Fibroblast of the conjunctiva (primary cell): ENCODE measurements at regions not wholly inside any gene's neighbourhood (a gene's known extent, or its start where the extent isn't known, plus 50 kb on each side); places are given as distances from the start of the nearest gene placed in this dataset.
"Not testable (repeated sequence)": the region's sequence is repeated elsewhere in the genome, so short reads cannot be mapped to it uniquely, and the experiment has no call there.

ENCODE experiments used
- DNase-seq: peaks from one replicate; pipeline ENCODE4 v3.0.0-alpha.2; 2010; ENCODE audit warnings: low read depth

DNA sequence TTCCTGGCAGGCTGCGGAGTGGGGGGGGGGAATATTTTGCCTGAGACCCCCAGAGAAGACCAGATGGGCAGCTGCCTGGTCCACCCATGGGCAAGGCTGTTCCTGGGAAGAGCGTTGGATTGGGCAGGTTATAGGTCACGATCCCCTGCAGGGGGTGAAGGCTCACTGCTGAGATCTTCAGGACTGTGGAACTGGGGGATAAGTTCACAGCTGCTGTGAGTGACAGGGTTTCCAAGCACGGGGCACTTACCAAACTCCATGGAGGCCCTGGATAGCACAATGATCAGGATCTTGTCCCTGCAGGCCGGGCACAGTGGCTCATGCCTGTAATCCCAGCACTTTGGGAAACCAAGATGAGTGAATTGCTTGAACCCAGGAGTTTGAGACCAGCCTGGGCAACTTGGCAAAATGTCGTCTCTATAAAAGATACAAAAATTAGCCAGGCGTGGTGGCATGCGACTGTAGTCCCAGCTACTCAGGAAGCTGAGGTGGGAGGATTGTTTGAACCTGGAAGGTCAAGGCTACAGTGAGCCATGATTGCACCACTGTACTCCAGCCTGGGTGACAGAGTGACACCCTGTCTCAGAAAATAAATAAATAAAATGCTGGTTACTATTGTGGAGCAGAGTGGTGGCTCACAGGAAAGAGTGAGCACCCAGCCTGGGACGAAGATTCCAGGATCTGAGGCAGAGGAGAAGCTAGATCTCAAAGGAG lies 68.0 kb upstream of the HELT start:
- no peak for DNase-seq

GRCh38 chr4:184950926-184951325 lies 67.4 kb upstream of the HELT start:
- DNase-seq: no peak

DNA sequence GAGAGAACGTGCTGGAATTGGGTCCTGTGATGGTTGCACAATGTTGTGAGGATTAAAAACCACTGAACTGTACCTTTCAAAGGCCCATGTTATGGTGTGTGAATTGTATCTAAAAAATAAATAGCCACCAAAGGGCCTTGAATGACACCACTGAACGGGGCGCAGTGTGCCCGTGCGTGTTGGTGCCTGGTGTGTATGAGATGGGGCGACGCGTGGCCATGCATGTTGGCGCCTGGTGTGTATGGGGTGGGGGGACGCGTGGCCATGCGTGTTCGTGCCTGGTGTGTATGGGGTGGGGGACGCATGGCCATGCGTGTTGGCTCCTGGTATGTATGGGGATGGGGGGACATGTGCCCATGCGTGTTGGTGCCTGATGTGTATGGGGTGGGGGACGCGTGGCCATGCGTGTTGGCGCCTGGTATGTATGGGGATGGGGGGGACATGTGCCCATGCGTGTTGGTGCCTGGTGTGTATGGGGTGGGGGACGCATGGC lies 66.6 kb upstream of the HELT start:
- DNase-seq: no peak

GRCh38 chr4:184952522-184952921 lies 65.8 kb upstream of the HELT start:
- no peak for DNase-seq

DNA sequence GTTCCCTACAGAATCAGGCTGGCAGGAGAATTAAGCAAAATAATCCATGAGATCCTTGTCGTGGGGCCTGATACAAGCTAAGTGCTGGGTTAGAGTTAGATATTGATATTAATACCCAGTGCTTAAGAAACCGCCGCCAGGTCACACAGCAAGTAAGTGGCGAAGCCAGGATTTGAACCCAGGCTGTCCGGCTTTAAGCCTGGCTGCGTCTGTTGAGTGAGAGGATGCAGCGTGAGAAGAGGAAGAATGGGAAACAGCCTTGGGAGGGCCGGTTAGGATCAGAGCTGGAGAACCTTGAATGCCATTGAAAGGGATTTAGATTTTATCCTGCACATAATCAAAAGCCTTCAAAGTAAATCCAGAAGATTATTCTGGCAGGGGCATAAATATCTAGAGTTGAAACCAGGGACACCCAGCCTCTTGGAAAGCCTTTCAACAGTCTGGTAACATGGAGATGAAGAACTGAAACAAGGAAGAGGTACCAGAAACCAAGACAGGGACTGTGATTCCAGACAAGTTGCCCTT lies 64.8 kb upstream of the HELT start:
- no peak for DNase-seq

DNA sequence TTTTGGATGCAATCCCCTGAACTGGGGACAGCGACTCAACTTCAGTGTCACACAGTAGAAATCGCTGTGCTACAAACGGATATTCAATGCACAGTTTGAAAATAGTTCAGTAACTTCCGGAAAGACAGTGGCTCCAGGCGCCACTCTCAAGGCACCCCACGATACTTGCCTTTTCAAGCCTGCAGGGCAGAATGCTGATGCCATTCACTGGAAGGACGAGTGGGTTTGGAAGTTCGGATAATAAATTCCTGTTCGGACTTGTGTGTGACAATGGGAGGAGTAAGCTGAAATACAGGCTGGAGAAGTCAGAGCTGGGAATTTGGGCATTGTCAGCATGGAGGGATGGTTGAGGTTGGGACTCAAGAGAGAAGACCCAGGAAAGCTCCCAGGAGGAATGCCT lies 64.3 kb upstream of the HELT start:
- no peak for DNase-seq

DNA sequence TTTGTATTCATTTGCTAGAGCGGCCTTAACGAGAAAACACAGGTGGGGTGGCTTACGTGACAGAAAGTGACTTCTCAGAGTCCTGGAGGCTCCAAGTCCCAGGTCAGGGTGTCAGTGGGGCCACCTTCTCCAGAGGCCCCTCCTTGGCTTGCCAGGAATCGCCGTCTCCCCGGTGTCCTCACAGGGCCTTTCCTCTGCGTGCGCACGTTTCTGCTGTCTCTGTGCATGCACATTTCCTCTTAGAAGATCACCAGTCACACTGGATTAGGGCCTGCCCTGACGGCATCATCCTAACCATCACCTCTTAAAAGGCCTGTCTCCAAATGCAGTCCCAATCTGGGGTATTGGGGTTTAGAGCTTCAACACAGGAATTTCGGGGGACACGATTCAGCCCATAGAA lies 63.8 kb upstream of the HELT start:
- DNase-seq: no peak

DNA sequence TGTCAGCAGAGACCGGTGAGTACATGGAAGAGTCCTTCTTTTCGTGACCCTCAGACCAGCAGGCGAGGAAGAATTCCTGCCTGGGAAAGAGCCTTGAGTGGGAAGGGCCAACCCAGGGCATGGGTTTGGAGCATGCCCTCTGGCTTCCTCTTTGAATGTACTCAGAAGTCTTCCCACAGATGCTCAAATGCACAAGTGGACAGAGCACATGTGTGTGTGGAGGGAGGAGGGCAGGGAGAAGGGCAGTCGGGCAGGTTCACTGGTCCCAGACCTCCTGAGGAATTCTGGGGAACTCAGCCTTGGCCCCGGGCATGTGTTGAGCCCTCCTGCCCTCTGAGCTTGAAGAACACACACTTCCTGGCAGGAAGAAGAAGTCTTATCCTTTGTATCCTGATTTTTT lies 63.2 kb upstream of the HELT start:
- no peak for DNase-seq

DNA sequence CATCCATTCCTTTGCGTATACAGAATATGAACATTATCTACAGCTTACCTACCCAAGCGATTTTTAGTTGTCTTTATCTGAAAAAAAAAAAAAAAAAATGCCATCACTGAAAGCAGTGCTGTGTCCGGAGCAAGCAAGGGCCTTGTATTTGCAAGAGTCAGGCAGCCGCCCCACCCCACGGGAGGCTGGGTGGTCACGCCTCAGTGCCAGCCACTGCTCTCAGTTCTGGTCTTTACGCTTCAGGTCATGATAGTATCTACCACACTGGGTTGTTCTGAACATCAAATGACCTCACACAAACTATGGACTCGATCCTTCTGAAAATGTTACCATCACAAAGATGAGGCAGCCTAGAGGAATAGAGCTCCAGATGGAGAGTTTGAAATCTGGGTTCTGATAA lies 62.7 kb upstream of the HELT start:
- no peak for DNase-seq

- DNase-seq: no peak
Measured at GRCh38 chr4:184957446-184958115, 60.7 kb upstream of the HELT start.

GRCh38 chr4:184958127-184958922 lies 60.0 kb upstream of the HELT start:
- DNase-seq: no peak

GRCh38 chr4:184958923-184959210 lies 59.4 kb upstream of the HELT start:
- no peak for DNase-seq

- no peak for DNase-seq
Measured at GRCh38 chr4:184959309-184959708, 59.0 kb upstream of the HELT start.

GRCh38 chr4:184959786-184960185 lies 58.5 kb upstream of the HELT start:
- no peak for DNase-seq

DNA sequence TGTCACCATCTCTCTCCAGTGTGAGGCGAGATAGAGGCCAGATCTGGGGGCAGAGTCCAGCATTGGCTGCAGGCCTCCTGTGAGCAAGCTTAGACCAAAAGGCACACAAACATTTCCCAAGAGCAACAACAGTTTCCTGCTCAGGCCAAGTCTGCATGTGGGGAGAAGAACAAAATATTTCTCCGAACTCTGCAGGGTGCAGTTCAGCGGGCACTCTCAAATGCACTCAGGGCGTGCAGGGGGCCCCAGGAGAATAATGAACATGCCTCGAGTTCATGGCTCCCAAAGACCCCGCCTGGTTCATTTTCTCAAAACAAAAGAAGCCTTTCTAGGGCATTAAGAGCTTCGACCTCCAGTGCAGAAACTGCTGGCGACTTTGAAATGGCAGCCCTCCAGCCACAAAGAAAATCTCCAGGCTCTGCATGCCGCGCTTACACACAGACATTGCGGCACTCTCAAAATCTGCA lies 57.8 kb upstream of the HELT start:
- no peak for DNase-seq

DNA sequence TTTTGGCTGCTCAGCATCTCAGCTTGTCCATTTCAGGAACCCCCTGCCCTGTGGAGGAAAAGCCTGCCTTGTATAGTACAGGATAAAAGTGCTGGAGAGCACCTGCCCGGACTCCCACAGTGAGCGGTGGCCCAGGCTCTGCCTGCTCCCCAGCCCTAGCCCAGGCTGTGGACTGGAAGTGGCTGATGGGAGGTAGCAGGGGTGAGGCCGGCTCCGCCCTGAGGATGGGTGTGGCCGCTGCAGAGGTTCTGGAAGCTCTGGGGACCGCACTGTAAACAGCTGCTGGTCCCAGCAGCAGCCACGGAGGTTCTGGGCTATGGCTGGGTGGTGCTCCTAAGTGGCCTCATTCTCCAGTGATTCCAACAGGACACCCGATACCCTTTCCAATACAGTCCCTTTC lies 56.6 kb upstream of the HELT start:
- no peak for DNase-seq

DNA sequence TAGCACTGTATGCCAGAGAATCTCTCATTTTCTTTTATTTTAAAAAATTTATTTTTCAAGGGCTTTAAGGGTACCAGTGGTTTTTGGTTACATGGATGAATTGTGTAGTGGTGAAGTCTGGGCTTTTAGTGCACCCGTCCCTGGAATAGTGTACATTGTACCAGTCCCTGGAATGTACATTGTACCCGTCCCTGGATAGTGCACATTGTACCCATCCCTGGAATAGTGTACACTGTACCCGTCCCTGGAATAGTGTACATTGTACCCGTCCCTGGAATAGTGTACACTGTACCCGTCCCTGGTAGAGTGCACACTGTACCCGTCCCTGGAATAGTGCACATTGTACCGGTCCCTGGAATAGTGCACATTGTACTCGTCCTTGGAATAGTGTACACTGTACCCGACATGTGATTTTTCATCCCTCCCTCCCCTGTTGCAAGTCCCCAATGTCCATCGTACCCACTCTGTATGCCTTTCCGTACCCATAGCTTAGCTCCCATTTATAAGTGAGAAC lies 56.1 kb upstream of the HELT start:
- DNase-seq: no peak

GRCh38 chr4:184965230-184966050 lies 52.9 kb upstream of the HELT start:
- DNase-seq: not testable (repeated sequence)

GRCh38 chr4:184966051-184966691 lies 52.1 kb upstream of the HELT start:
- not testable (repeated sequence) for DNase-seq

DNA sequence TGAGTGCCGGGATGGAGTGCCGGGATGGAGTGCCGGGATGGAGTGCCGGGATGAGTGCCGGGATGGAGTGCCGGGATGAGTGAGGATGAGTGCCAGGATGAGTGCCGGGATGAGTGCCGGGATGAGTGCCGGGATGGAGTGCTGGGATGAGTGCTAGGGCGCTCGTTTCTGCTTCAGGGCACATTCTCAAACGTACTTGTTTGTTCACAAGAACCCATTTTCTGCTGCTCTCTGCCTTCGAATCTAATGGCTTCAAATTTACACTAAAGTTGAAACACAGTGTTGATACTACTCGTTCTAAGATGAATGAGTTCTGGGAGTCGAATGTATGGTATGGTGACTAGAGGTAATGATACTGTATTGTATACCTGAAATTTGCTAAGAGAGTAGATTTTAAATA lies 50.6 kb upstream of the HELT start:
- not testable (repeated sequence) for DNase-seq

DNA sequence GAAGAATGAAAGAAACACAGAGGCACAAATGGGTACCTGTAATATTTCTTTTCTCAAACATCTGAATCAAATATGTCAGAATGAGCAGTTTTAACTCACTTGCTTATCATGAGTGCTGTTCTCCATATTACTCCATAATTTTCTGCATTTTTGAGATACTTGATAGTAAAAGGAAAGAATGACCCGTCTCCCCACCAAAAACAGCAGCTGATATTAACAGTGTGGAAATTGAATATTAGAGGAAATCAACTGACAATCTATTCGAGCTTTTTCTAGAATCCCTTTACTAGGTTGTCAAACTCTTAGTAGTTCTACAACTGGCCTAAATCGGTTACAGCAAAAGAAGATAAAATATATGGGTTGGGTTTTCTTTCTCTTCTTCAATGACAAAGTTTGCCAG lies 49.9 kb upstream of the HELT start:
- no peak for DNase-seq
